GM23248 (cell line): ENCODE measurements at regions not wholly inside any gene's neighbourhood (a gene's known extent, or its start where the extent isn't known, plus 50 kb on each side); places are given as distances from the start of the nearest gene placed in this dataset.

ENCODE experiments used
- DNase-seq: peaks from one replicate; pipeline ENCODE4 v3.0.0-alpha.2; 2015
- H2AFZ ChIP-seq: fragments of 200-600 bp; sonication (generic); 2 replicates; pipeline ENCODE4 v1.6.1; 2016; ENCODE audit warnings: antibody characterized with exemption
- H3F3A ChIP-seq: fragments of 200-600 bp; sonication (generic); 2 replicates; pipeline ENCODE4 v1.6.1; 2016; ENCODE audit warnings: mild to moderate bottlenecking, antibody characterized with exemption, mixed run types; ENCODE audit not compliant: insufficient read depth
- H3K27ac ChIP-seq: fragments of 200-600 bp; sonication (generic); 2 replicates; pipeline ENCODE4 v1.5.1; 2016; ENCODE audit warnings: mild to moderate bottlenecking
- H3K27me3 ChIP-seq: fragments of 200-600 bp; sonication (generic); replicated peaks from 2 replicates; pipeline ENCODE4 v1.6.1; 2016; ENCODE audit warnings: mild to moderate bottlenecking; ENCODE audit not compliant: insufficient read depth
- H3K36me3 ChIP-seq: fragments of 200-600 bp; sonication (generic); 2 replicates; pipeline ENCODE4 v1.6.1; 2016; ENCODE audit warnings: low read depth, mild to moderate bottlenecking
- H3K4me1 ChIP-seq: fragments of 200-600 bp; sonication (generic); 2 replicates; pipeline ENCODE4 v1.6.1; 2016; ENCODE audit warnings: mild to moderate bottlenecking; ENCODE audit not compliant: insufficient read depth
- H3K4me2 ChIP-seq: fragments of 200-600 bp; sonication (generic); one replicate; pipeline ENCODE4 v1.6.1; 2016; ENCODE audit warnings: mild to moderate bottlenecking; ENCODE audit not compliant: unreplicated experiment
- H3K4me3 ChIP-seq: fragments of 200-600 bp; sonication (generic); 2 replicates; pipeline ENCODE4 v1.5.1; 2016; ENCODE audit warnings: mild to moderate bottlenecking
- H3K79me2 ChIP-seq: fragments of 200-600 bp; sonication (generic); 2 replicates; pipeline ENCODE4 v1.6.1; 2016; ENCODE audit warnings: mild to moderate bottlenecking; ENCODE audit not compliant: insufficient read depth
- H3K9ac ChIP-seq: fragments of 200-600 bp; sonication (generic); 2 replicates; pipeline ENCODE4 v1.6.1; 2016; ENCODE audit warnings: mild to moderate bottlenecking
- H3K9me2 ChIP-seq: fragments of 200-600 bp; sonication (generic); 2 replicates; pipeline ENCODE4 v1.6.1; 2016; ENCODE audit warnings: mixed run types, mild to moderate bottlenecking, moderate library complexity; ENCODE audit not compliant: insufficient read depth
- H3K9me3 ChIP-seq: fragments of 200-600 bp; sonication (generic); one replicate; pipeline ENCODE4 v1.6.1; 2017; ENCODE audit warnings: low read depth
- H4K20me1 ChIP-seq: fragments of 200-600 bp; sonication (generic); 2 replicates; pipeline ENCODE4 v1.6.0; 2016; ENCODE audit not compliant: insufficient read depth
- EZH2 ChIP-seq: fragments of 200-600 bp; sonication (generic); IDR thresholded peaks from 2 replicates; pipeline ENCODE4 v1.6.1; 2018; ENCODE audit warnings: antibody characterized with exemption, mild to moderate bottlenecking; ENCODE audit not compliant: insufficient read depth, poor library complexity, severe bottlenecking
- EZH2phosphoT487 ChIP-seq: fragments of 200-600 bp; sonication (generic); IDR thresholded peaks from 2 replicates; pipeline ENCODE4 v1.6.1; 2018; ENCODE audit warnings: antibody characterized with exemption, moderate library complexity, mild to moderate bottlenecking, low read depth; ENCODE audit not compliant: insufficient read depth
- WGBS, 2 experiments: methylation state at CpG; one replicate each; pipeline ENCODE4 v1.1.6; 2015 to 2017; ENCODE audit warnings: low lambda C conversion rate in 2 of 2, low coverage in 1 of 2; ENCODE audit errors: missing lambda C conversion rate in 2 of 2; 5-methylcytosine and 5-hydroxymethylcytosine counted together
- in situ Hi-C: fragments of 300-500 bp; cut with MboI; formaldehyde crosslinking; loops from 2 replicates; pipeline ENCODE4 v1.15.0; 2020

- H2AFZ ChIP-seq: 0 out of 2 replicates have a peak overlapping the region, but pooled peaks have one; percentile 2
- H3K4me1 ChIP-seq: no peaks in the 10 kb centered on the region
- DNase-seq: peak; percentile 73
- no peaks in the 10 kb centered on the region for H3K9me3 ChIP-seq
- no peak overlapping the region for H3K27ac ChIP-seq
- peak overlapping the region; percentile 19 for H3K4me2 ChIP-seq
- 7 to 9% methylated on average over 18 of the region's 18 CpGs for WGBS, 2 experiments
- TF ChIP-seq EZH2 (no peak), EZH2phosphoT487 (no peak)
- in situ Hi-C loops: no loop called here
- no peaks in the 10 kb centered on the region for H3K9me2 ChIP-seq
- H3K27me3 ChIP-seq: peaks cover 54% of the 10 kb centered on the region
- no peak overlapping the region for H3K4me3 ChIP-seq
- no peaks in the 10 kb centered on the region for H3K36me3 ChIP-seq
- no peaks in the 10 kb centered on the region for H3K79me2 ChIP-seq
- H3K9ac ChIP-seq: no peak overlapping the region
- H3F3A ChIP-seq: no peaks in the 10 kb centered on the region
- H4K20me1 ChIP-seq: no peaks in the 10 kb centered on the region
Measured at GRCh38 chr14:92254786-92255185, 68.2 kb upstream of the SLC24A4 start.

GRCh38 chr14:92258934-92259333 is 64.0 kb upstream of the SLC24A4 start:
- Histone ChIP-seq H3K9me3 (no peaks in the 10 kb centered on the region), H3K79me2 (no peaks in the 10 kb centered on the region), H3K27me3 (peaks cover 29% of the 10 kb centered on the region), H3K4me1 (no peaks in the 10 kb centered on the region), H2AFZ (no peak overlapping the region), H4K20me1 (no peaks in the 10 kb centered on the region), H3K9me2 (no peaks in the 10 kb centered on the region), H3F3A (no peaks in the 10 kb centered on the region), H3K4me2 (no peak overlapping the region), H3K36me3 (no peaks in the 10 kb centered on the region), H3K27ac (no peak overlapping the region), H3K9ac (no peak overlapping the region), H3K4me3 (no peak overlapping the region)
- no peak for DNase-seq
- TF ChIP-seq EZH2phosphoT487 (no peak), EZH2 (no peak)
- WGBS, 2 experiments: 53 to 79% methylated on average over 2 to 3 of the region's 3 CpGs
- in situ Hi-C loops: no loop called here

GRCh38 chr14:92259613-92260357 is 63.2 kb upstream of the SLC24A4 start:
- no peaks in the 10 kb centered on the region for H3F3A ChIP-seq
- H3K27ac ChIP-seq: no peak overlapping the region
- no peak overlapping the region for H2AFZ ChIP-seq
- no peaks in the 10 kb centered on the region for H3K9me3 ChIP-seq
- TF ChIP-seq EZH2 (no peak), EZH2phosphoT487 (no peak)
- DNase-seq: no peak
- H3K9me2 ChIP-seq: no peaks in the 10 kb centered on the region
- H3K79me2 ChIP-seq: no peaks in the 10 kb centered on the region
- no peak overlapping the region for H3K4me2 ChIP-seq
- no peak overlapping the region for H3K4me3 ChIP-seq
- no peaks in the 10 kb centered on the region for H3K4me1 ChIP-seq
- in situ Hi-C loops: no loop called here
- no peaks in the 10 kb centered on the region for H3K36me3 ChIP-seq
- WGBS, 2 experiments: 56 to 65% methylated on average over 6 of the region's 6 CpGs
- no peak overlapping the region for H3K9ac ChIP-seq
- H3K27me3 ChIP-seq: peaks cover 29% of the 10 kb centered on the region
- no peaks in the 10 kb centered on the region for H4K20me1 ChIP-seq

- H3K4me3 ChIP-seq: no peak overlapping the region
- no peaks in the 10 kb centered on the region for H3K36me3 ChIP-seq
- DNase-seq: peak; percentile 39
- no peak overlapping the region for H3K27ac ChIP-seq
- no peaks in the 10 kb centered on the region for H3F3A ChIP-seq
- no peaks in the 10 kb centered on the region for H3K4me1 ChIP-seq
- 14 to 19% methylated on average over 8 of the region's 8 CpGs for WGBS, 2 experiments
- no peak overlapping the region for H3K9ac ChIP-seq
- in situ Hi-C loops: no loop called here
- H2AFZ ChIP-seq: no peak overlapping the region
- H3K27me3 ChIP-seq: peaks cover 15% of the 10 kb centered on the region
- H3K9me3 ChIP-seq: no peaks in the 10 kb centered on the region
- TF ChIP-seq EZH2phosphoT487 (no peak), EZH2 (no peak)
- H3K9me2 ChIP-seq: no peaks in the 10 kb centered on the region
- no peaks in the 10 kb centered on the region for H4K20me1 ChIP-seq
- no peaks in the 10 kb centered on the region for H3K79me2 ChIP-seq
- H3K4me2 ChIP-seq: no peak overlapping the region
Measured at GRCh38 chr14:92263681-92264080, 59.3 kb upstream of the SLC24A4 start.
